Endothelial cell of umbilical vein (primary cell): ENCODE measurements at regions not wholly inside any gene's neighbourhood (a gene's known extent, or its start where the extent isn't known, plus 50 kb on each side); places are given as distances from the start of the nearest gene placed in this dataset.

ENCODE experiments used
- BruUV-seq: library from RNA; stranded (reverse); fragments of 400-500 nt; replicated peaks from 2 replicates; lab custom pipeline; 2021; lab: Mats Ljungman, UMichigan
- CTCF ChIA-PET: fragments of 300-600, 350-600 bp; sonication (Branson Sonifier 250); formaldehyde crosslinking; loops from one replicate; lab custom pipeline; 2021; ENCODE audit warnings: antibody characterized with exemption, inconsistent platforms; lab: Charles Lee
- POLR2A ChIA-PET: fragments of 300-600, 350-600 bp; sonication (Branson Sonifier 250); formaldehyde crosslinking; loops from one replicate; lab custom pipeline; 2021; ENCODE audit warnings: antibody characterized with exemption, inconsistent platforms; lab: Charles Lee
- DNase-seq: peaks from one replicate; pipeline ENCODE4 v3.0.0-alpha.2; 2011; ENCODE audit warnings: low read depth, low spot score
- FAIRE-seq: peaks from 2 replicates; lab custom pipeline; 2011; peaks lifted over from hg19 to GRCh38; lab: Jason Lieb, UNC
- H2AFZ ChIP-seq: 2 replicates; pipeline ENCODE4 v1.6.0; 2012; ENCODE audit warnings: low read depth, low read length, control low read depth, inconsistent platforms
- H3K27ac ChIP-seq: 2 replicates; pipeline ENCODE4 v1.5.1; 2011; ENCODE audit warnings: low read depth, mild to moderate bottlenecking, control low read depth, low read length, moderate library complexity; ENCODE audit not compliant: insufficient read depth
- H3K27me3 ChIP-seq, 2 experiments: 2 replicates each; pipeline versions ENCODE4 v1.6.0 to v1.6.1; 2011; ENCODE audit warnings: low read length in 2 of 2, mixed read lengths in 1 of 2; ENCODE audit not compliant: control insufficient read depth in 2 of 2, insufficient read depth in 2 of 2
- H3K36me3 ChIP-seq, 2 experiments: 2 replicates in 1 of 2; 3 replicates in 1 of 2; pipeline ENCODE4 v1.5.1; 2011; ENCODE audit warnings: low read length in 2 of 2, mild to moderate bottlenecking in 1 of 2, moderate library complexity in 1 of 2; ENCODE audit not compliant: control insufficient read depth in 2 of 2, insufficient read depth in 2 of 2; ENCODE audit errors: extremely low read depth in 1 of 2
- H3K4me1 ChIP-seq: 3 replicates; pipeline ENCODE4 v1.5.1; 2011; ENCODE audit warnings: mild to moderate bottlenecking, low read length; ENCODE audit not compliant: control insufficient read depth, insufficient read depth; ENCODE audit errors: extremely low read depth
- H3K4me2 ChIP-seq: 2 replicates; pipeline ENCODE4 v1.6.1; 2011; ENCODE audit warnings: low read length, control low read depth, mixed read lengths; ENCODE audit not compliant: insufficient read depth
- H3K4me3 ChIP-seq, 3 experiments: fragments of 200-600 bp in 1 of 3; sonication (generic), shearing (Covaris generic) in 1 of 3; replicated peaks in 1 of 3; 2 replicates each; pipeline ENCODE4 v1.5.1; 2011 to 2016; ENCODE audit warnings: control low read depth in 3 of 3, low read length in 3 of 3, mild to moderate bottlenecking in 2 of 3, inconsistent platforms in 1 of 3, low read depth in 1 of 3, moderate library complexity in 1 of 3; ENCODE audit not compliant: insufficient read depth in 1 of 3
- H3K79me2 ChIP-seq: 2 replicates; pipeline ENCODE4 v1.6.0; 2012; ENCODE audit warnings: low read length, inconsistent platforms; ENCODE audit not compliant: control insufficient read depth, insufficient read depth
- H3K9ac ChIP-seq: replicated peaks from 2 replicates; pipeline ENCODE3; 2011; ENCODE audit warnings: low read length, control low read depth; ENCODE audit not compliant: insufficient read depth; ENCODE audit errors: extremely low read depth
- H3K9me1 ChIP-seq: replicated peaks from 3 replicates; pipeline ENCODE4 v1.6.0; 2011; ENCODE audit warnings: mild to moderate bottlenecking, low read length; ENCODE audit not compliant: control insufficient read depth, insufficient read depth; ENCODE audit errors: extremely low read depth
- H3K9me3 ChIP-seq: replicated peaks from 2 replicates; pipeline ENCODE4 v1.5.1; 2012; ENCODE audit warnings: low read length, inconsistent platforms; ENCODE audit not compliant: control insufficient read depth, insufficient read depth
- H4K20me1 ChIP-seq: replicated peaks from 2 replicates; pipeline ENCODE3; 2011; ENCODE audit warnings: mild to moderate bottlenecking, low read length; ENCODE audit not compliant: control insufficient read depth, insufficient read depth; ENCODE audit errors: extremely low read depth
- CTCF ChIP-seq, 2 donors: IDR thresholded peaks; 1 replicate in 1 of 2; 2 replicates in 1 of 2; pipeline ENCODE4 v1.5.1; 2011; ENCODE audit warnings: low read length in 2 of 2, mild to moderate bottlenecking in 2 of 2, moderate library complexity in 2 of 2, control low read depth in 1 of 2, inconsistent platforms in 1 of 2, low read depth in 1 of 2; ENCODE audit not compliant: insufficient read depth in 1 of 2; ENCODE audit errors: extremely low read depth in 1 of 2
- EZH2 ChIP-seq: IDR thresholded peaks from 2 replicates; pipeline ENCODE4 v1.6.1; 2012; ENCODE audit warnings: borderline replicate concordance, low read depth, mild to moderate bottlenecking, moderate library complexity, low read length, inconsistent platforms; ENCODE audit not compliant: severe bottlenecking
- FOS ChIP-seq: IDR thresholded peaks from 2 replicates; pipeline ENCODE4 v1.6.1; 2011; ENCODE audit warnings: mild to moderate bottlenecking, low read length, moderate library complexity, borderline replicate concordance; ENCODE audit not compliant: insufficient read depth
- GATA2 ChIP-seq: IDR thresholded peaks from 2 replicates; pipeline ENCODE4 v1.7.0; 2011; ENCODE audit warnings: low read depth, mild to moderate bottlenecking, moderate library complexity, mixed read lengths, low read length; ENCODE audit not compliant: insufficient read length, insufficient read depth
- JUN ChIP-seq: IDR thresholded peaks from 2 replicates; pipeline ENCODE4 v1.6.1; 2011; ENCODE audit warnings: borderline replicate concordance, low read depth; ENCODE audit not compliant: insufficient read length, insufficient read depth
- MAX ChIP-seq: IDR thresholded peaks from 2 replicates; pipeline ENCODE4 v1.6.1; 2011; ENCODE audit not compliant: insufficient read depth, insufficient read length
- MYC ChIP-seq: IDR thresholded peaks from one replicate; pipeline ENCODE4 v1.6.1; 2011; ENCODE audit warnings: mild to moderate bottlenecking, low read depth, low read length
- POLR2A ChIP-seq: IDR thresholded peaks from 2 replicates; pipeline ENCODE4 v1.6.1; 2012; ENCODE audit warnings: low read depth, mild to moderate bottlenecking, control low read depth, low read length
- POLR2AphosphoS5 ChIP-seq: IDR thresholded peaks from 2 replicates; pipeline ENCODE4 v1.6.1; 2012; ENCODE audit warnings: low read depth, mild to moderate bottlenecking, control low read depth, low read length, moderate library complexity; ENCODE audit not compliant: insufficient read depth
- dilution Hi-C: fragments of 300-500 bp; cut with MboI; formaldehyde crosslinking; loops from one replicate; pipeline ENCODE4 v1.15.0; 2019; ENCODE audit warnings: low sequenced_read_pairs; ENCODE audit not compliant: extremely low pct_ligation_motif_present
- intact Hi-C: fragments of 100-400 bp; cut with micrococcal nuclease; formaldehyde crosslinking; loops from one replicate; pipeline ENCODE4 v1.10.0; 2022

- ChIA-PET POLR2A (no interaction called here), CTCF (no interaction called here)
- no peak for FAIRE-seq
- Histone ChIP-seq H3K27ac (no peak overlapping the region), H3K4me1 (no peaks in the 10 kb centered on the region), H3K4me3 (no peak overlapping the region), H3K9ac (no peak overlapping the region), H3K9me3 (no peaks in the 10 kb centered on the region), H3K27me3 (no peaks in the 10 kb centered on the region), H3K4me2 (no peak overlapping the region), H4K20me1 (no peaks in the 10 kb centered on the region), H3K79me2 (no peaks in the 10 kb centered on the region), H3K9me1 (no peaks in the 10 kb centered on the region), H3K36me3 (no peaks in the 10 kb centered on the region), H2AFZ (no peak overlapping the region)
- DNase-seq = no peak
- dilution Hi-C loops (no loop called here), intact Hi-C loops (no loop called here)
- no TSS peak for BruUV-seq
- TF ChIP-seq FOS = no peak
- TF ChIP-seq JUN = no peak
- no peak for TF ChIP-seq EZH2
- TF ChIP-seq MYC = no peak
- no peak for TF ChIP-seq GATA2
- TF ChIP-seq POLR2A = no peak
- no peak for TF ChIP-seq MAX
- TF ChIP-seq CTCF (IDR thresholded peaks at IDR 0.05; ENCODE audit: extremely low read depth in 1 of 2, insufficient read depth in 1 of 2, low read depth in 1 of 2, low read length in 2 of 2) = no peak
- no peak for TF ChIP-seq POLR2AphosphoS5
Observed at GRCh38 chr9:16115994-16116393, 563.2 kb downstream of the CCDC171 start.
